AG10803 (cell line): ENCODE measurements at regions not wholly inside any gene's neighbourhood (a gene's known extent, or its start where the extent isn't known, plus 50 kb on each side); places are given as distances from the start of the nearest gene placed in this dataset.
"Not testable (repeated sequence)": the region's sequence is repeated elsewhere in the genome, so short reads cannot be mapped to it uniquely, and the experiment has no call there.

Experiments
- DNase-seq: peaks from one replicate; pipeline ENCODE4 v3.0.0; 2010; ENCODE audit warnings: low read depth
- H3K4me3 ChIP-seq: 2 replicates; pipeline ENCODE4 v1.5.1; 2011; ENCODE audit warnings: mild to moderate bottlenecking, low read length, control low read depth
- TF ChIP-seq, protein P1 (sequence below): conservative IDR thresholded peaks from 2 replicates; pipeline ENCODE4 v1.5.1; 2011; ENCODE audit warnings: mild to moderate bottlenecking, low read length, control low read depth, inconsistent platforms

DNA sequence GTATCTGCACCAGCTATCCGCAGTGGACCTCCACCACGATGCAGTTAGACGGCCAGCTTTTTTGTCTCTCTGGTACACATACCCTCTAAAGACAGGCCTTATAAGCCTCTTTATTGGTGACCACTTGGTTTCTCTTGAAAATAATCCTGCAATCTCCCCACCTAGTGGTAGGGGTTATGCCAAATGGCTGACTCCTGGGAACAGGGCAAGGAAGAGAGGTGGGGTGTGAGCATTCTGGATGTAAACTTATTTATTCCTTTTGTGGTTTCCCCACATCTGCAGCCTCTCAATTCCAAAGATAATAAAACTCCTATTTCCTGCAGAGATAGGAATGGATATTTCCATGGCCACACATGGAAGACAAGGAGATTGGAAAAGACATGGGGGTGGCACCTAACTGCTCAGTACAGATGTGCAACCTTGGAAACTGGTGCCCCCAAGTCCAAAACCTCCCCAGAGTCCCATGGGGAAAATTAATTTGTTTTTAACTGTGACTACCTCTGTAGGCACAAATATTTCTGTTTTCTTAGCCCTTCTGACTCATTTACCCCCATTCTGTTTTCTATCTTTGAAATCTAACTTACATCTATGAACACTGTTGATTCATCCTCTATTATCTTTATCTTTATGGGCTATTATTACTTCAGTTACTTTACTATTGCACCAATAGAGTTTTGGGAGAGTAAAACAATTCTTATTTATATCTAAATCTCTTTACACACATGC is 112.7 kb upstream of the TSHZ3 start:
- TF ChIP-seq, protein P1, sequence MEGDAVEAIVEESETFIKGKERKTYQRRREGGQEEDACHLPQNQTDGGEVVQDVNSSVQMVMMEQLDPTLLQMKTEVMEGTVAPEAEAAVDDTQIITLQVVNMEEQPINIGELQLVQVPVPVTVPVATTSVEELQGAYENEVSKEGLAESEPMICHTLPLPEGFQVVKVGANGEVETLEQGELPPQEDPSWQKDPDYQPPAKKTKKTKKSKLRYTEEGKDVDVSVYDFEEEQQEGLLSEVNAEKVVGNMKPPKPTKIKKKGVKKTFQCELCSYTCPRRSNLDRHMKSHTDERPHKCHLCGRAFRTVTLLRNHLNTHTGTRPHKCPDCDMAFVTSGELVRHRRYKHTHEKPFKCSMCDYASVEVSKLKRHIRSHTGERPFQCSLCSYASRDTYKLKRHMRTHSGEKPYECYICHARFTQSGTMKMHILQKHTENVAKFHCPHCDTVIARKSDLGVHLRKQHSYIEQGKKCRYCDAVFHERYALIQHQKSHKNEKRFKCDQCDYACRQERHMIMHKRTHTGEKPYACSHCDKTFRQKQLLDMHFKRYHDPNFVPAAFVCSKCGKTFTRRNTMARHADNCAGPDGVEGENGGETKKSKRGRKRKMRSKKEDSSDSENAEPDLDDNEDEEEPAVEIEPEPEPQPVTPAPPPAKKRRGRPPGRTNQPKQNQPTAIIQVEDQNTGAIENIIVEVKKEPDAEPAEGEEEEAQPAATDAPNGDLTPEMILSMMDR, result peak; percentile 47
- H3K4me3 ChIP-seq, result no peak overlapping the region
- no peak for DNase-seq

DNA sequence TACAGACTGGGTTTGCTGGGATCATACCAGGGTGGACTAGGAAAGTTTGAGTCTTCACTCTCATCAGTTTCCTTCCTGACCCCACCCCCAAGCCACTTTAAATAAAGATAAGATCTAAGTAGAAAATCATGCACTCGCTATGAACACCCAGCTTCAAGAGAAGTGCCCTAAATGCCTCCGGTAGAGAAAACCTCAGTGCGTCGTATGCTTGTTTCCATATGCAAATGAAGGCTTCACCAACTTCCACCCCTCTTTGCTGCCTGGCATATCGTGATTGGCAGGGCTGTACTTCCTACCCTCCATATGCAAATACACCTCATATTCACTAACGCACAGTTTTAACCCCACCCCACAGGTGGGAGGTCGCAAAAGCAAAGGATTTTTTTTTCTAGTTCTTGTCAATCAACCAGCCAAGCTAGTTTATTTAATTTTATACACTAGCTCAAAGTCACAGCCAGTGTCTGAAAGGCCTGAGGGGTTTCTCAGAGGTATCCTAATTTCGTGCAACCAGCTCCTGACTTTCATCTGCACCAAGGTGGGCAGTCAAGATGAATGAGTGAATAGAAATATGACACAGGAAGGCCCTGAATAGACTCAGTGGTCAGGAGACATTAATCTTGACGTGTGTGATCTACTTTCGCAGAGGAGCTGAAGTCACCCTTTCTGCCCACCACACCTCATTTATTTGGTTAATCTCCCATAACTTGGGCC is 121.1 kb upstream of the TSHZ3 start:
- TF ChIP-seq, protein P1, result no peak
- DNase-seq, result no peak
- no peak overlapping the region for H3K4me3 ChIP-seq

DNA sequence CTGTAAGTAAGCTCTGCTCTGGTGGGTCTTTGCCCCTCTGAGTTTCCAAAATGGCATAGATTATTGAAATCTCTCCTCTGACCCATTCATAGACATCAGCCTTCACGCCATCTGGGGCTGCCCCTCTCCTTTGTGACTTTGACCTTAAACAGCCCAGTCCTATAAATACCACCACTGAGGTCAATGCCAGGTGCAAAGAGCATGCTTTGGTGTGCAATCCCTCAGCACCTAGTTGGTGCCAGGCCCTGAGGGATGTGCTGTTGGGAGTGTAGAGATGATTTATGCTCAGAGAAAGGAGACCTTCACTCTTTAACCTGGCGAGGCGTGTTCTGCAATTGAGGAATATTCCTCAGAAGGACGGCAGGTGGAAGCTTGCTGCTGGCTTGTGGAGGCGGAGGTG is 121.7 kb upstream of the TSHZ3 start:
- TF ChIP-seq, protein P1, result no peak
- H3K4me3 ChIP-seq, result no peak overlapping the region
- no peak for DNase-seq

DNA sequence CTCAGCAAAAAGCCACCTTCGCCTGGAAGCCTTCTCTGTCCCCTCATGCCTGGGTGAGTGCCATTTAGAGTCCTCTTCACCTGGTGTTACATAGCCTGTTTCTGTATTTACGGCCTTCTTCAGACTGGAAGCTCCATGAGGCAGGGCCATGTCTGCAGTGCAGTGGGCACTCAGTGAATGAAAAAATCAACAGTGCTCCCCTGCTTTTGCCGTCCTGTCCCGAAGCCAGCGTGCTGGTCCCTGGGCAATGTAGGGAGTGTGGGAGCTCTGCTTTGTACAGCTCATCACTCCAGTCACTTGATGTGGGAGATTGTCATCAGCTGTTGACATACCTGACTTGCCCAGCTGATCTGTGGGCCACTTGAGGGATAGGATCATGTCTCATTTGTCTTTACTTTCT is 129.0 kb upstream of the TSHZ3 start:
- H3K4me3 ChIP-seq, result no peak overlapping the region
- no peak for DNase-seq
- TF ChIP-seq, protein P1, result no peak

DNA sequence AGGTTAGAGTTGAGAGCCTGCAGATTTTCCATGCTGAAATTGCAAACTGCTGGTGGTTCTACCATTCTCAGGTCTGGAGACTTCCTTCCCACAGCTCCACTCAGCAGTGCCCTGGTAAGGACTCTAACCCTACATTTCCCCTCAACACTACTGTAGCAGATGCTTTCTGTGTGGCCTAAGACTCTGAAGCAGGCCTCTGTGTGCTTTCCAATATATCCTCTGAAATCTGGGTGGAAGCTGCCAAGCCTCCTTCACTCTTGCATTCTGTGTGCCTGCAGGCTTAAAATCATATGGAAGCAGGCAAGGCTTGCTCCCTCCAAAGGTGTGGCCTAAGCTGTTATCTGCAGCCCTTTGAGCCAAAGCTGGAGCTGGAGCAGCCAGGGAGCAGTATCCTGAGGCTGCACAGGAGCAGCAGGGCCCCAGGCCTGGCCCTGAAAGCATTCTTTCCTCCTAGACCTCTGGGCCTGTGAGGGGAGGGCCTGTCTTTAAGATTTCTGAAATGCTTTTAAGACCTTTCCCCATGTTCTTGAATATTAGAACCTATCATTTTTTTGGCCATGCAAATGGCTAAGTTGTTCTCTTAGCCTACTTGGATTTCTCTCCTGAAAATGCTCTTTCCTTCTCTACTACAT is 134.1 kb upstream of the TSHZ3 start:
- no peak for DNase-seq
- H3K4me3 ChIP-seq, result no peak overlapping the region
- TF ChIP-seq, protein P1, result no peak

DNA sequence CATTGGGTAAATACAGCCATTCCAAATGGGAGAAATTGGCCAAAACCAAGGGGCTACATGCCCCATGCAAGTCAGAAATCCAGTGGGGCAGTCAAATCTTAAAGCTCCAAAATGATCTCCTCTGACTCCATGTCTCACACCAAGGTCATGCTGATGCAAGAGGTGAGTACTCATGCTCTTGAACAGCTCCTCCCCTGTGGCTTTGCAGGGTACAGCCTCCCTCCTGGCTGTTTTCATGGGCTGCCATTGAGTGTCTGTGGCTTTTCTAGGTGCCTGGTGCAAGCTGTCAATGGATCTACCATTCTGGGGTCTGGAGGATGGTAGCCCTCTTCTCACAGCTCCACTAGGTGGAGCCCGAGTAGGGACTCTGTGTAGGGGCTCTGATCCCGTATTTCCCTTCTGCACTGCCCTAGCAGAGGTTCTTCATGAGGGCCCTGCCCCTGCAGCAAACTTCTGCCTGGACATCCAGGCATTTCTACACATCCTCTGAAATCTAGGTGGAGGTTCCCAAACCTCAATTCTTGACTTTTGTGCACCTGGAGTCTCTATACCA is 135.7 kb upstream of the TSHZ3 start:
- not testable (repeated sequence) for H3K4me3 ChIP-seq, DNase-seq
- TF ChIP-seq, protein P1, result peak; percentile 37
